K562 (cell line): ENCODE measurements at regions not wholly inside any gene's neighbourhood (a gene's known extent, or its start where the extent isn't known, plus 50 kb on each side); places are given as distances from the start of the nearest gene placed in this dataset.
A peak's percentile ranks its signal among the peaks of the same experiment; 100 is the strongest.

Experiments used
- ATAC-seq: fragments of 200-7000 bp; cut with Tn5 transposase; 3 replicates; pipeline ENCODE4 v1.9.1; 2020; ENCODE audit warnings: moderate library complexity
- BruUV-seq: library from RNA; stranded (reverse); fragments of 400-500 nt; replicated peaks from 2 replicates; lab custom pipeline; 2021; lab: Mats Ljungman, UMichigan
- CTCF ChIA-PET: fragments of 300-600 bp; formaldehyde crosslinking; extraction: SDS; loops from one replicate; lab custom pipeline; 2021; ENCODE audit warnings: low intra/inter-chr PET ratio; lab: Yijun Ruan, JAX
- POLR2A ChIA-PET: fragments of 300-600, 350-650 bp; sonication (Branson Sonifier 250); formaldehyde crosslinking; extraction: SDS; loops from one replicate; lab custom pipeline; 2021; ENCODE audit warnings: antibody characterized with exemption, inconsistent platforms; lab: Yijun Ruan, JAX
- DNase-seq, 4 experiments: peaks; one replicate each; pipeline versions ENCODE4 v3.0.0 to v3.0.0-alpha.2; 2011 to 2018; ENCODE audit warnings: low spot score in 3 of 4, mixed read lengths in 3 of 4; ENCODE audit errors: extremely low read depth in 1 of 4
- FAIRE-seq: peaks from 2 replicates; lab custom pipeline; 2011; peaks lifted over from hg19 to GRCh38; lab: Jason Lieb, UNC
- H2AFZ ChIP-seq: 2 replicates; pipeline ENCODE4 v1.6.0; 2011; ENCODE audit warnings: low read depth, low read length, control low read depth, inconsistent platforms
- H3K27ac ChIP-seq: fragments of 200-600 bp; 3 replicates; pipeline ENCODE4 v1.8.0; 2011; ENCODE audit warnings: low read depth, mild to moderate bottlenecking, control low read depth, inconsistent platforms, low read length, moderate library complexity, mixed read lengths; ENCODE audit errors: extremely low read depth
- H3K27me3 ChIP-seq, 2 experiments: fragments of 300-600 bp in 1 of 2; 2 replicates in 1 of 2; 3 replicates in 1 of 2; pipeline versions ENCODE4 v1.6.0 to v1.8.0; 2011; ENCODE audit warnings: inconsistent platforms in 2 of 2, low read length in 2 of 2, mild to moderate bottlenecking in 1 of 2, mixed read lengths in 1 of 2, moderate library complexity in 1 of 2; ENCODE audit not compliant: control insufficient read depth in 2 of 2, insufficient read depth in 2 of 2
- H3K36me3 ChIP-seq: fragments of 300-600 bp; 3 replicates; pipeline ENCODE4 v1.8.0; 2011; ENCODE audit warnings: mild to moderate bottlenecking, low read length, inconsistent platforms; ENCODE audit not compliant: control insufficient read depth, insufficient read depth
- H3K4me1 ChIP-seq, 2 experiments: fragments of 200-600 bp in 1 of 2; replicated peaks in 1 of 2; 2 replicates in 1 of 2; 3 replicates in 1 of 2; pipeline versions ENCODE4 v1.5.1 to v1.8.0; 2011; ENCODE audit warnings: inconsistent platforms in 2 of 2, low read length in 2 of 2, mild to moderate bottlenecking in 1 of 2, mixed read lengths in 1 of 2, moderate library complexity in 1 of 2; ENCODE audit not compliant: control insufficient read depth in 2 of 2, insufficient read depth in 2 of 2
- H3K4me2 ChIP-seq: 2 replicates; pipeline ENCODE4 v1.6.1; 2011; ENCODE audit warnings: low read length, control low read depth, inconsistent platforms, mixed read lengths; ENCODE audit not compliant: insufficient read depth
- H3K4me3 ChIP-seq: fragments of 200-600 bp; sonication (generic), shearing (Covaris generic); 2 replicates; pipeline ENCODE4 v1.5.1; 2016; ENCODE audit warnings: control low read depth, inconsistent platforms
- H3K79me2 ChIP-seq: fragments of 200-600 bp; 3 replicates; pipeline ENCODE4 v1.8.0; 2011; ENCODE audit warnings: low read length, inconsistent platforms; ENCODE audit not compliant: control insufficient read depth, insufficient read depth
- H3K9ac ChIP-seq, 2 experiments: 2 replicates each; pipeline versions ENCODE4 v1.6.0 to v1.6.1; 2011; ENCODE audit warnings: low read depth in 2 of 2, low read length in 2 of 2, control low read depth in 1 of 2, inconsistent platforms in 1 of 2, mild to moderate bottlenecking in 1 of 2, mixed read lengths in 1 of 2; ENCODE audit not compliant: insufficient read depth in 1 of 2
- H3K9me1 ChIP-seq: one replicate; pipeline ENCODE4 v1.6.0; 2011; ENCODE audit warnings: inconsistent platforms, mild to moderate bottlenecking, low read length, moderate library complexity; ENCODE audit not compliant: control insufficient read depth, insufficient read depth
- H3K9me3 ChIP-seq: replicated peaks from 2 replicates; pipeline ENCODE4 v1.5.1; 2011; ENCODE audit warnings: low read depth, low read length, inconsistent platforms; ENCODE audit not compliant: control insufficient read depth, insufficient read depth
- H4K20me1 ChIP-seq: replicated peaks from 2 replicates; pipeline ENCODE4 v1.6.1; 2011; ENCODE audit warnings: low read length, inconsistent platforms, mixed read lengths; ENCODE audit not compliant: control insufficient read depth, insufficient read depth
- NFE2L1 ChIP-seq: fragments of 450-650 bp; IDR thresholded peaks from 2 replicates; pipeline ENCODE4 v1.6.1; 2016; ENCODE audit warnings: missing genetic modification characterization, low read depth, mild to moderate bottlenecking, missing compliant biosample characterization, moderate library complexity, borderline replicate concordance
- PHB ChIP-seq: fragments of 250-450 bp; sonication (Bioruptor Pico); IDR thresholded peaks from 2 replicates; pipeline ENCODE4 v1.5.0; 2021
- PHF20 ChIP-seq: fragments of 450-650 bp; IDR thresholded peaks from 2 replicates; pipeline ENCODE4 v1.6.1; 2018; ENCODE audit not compliant: partially characterized antibody
- RFX1 ChIP-seq: fragments of 450-650 bp; IDR thresholded peaks from 2 replicates; pipeline ENCODE4 v1.6.1; 2016; ENCODE audit warnings: mild to moderate bottlenecking, moderate library complexity
- WHSC1 ChIP-seq: IDR thresholded peaks from one replicate; pipeline ENCODE4 v1.6.1; 2012; ENCODE audit warnings: low read length, control low read depth, inconsistent platforms
- WGBS: fragments of 100-300 bp; shearing (Covaris generic); methylation state at CpG from one replicate; pipeline ENCODE4 v1.1.6; 2016; ENCODE audit warnings: low coverage, mixed read lengths; ENCODE audit not compliant: insufficient coverage; ENCODE audit errors: missing lambda C conversion rate; 5-methylcytosine and 5-hydroxymethylcytosine counted together
- in situ Hi-C: fragments of 300-500 bp; cut with MboI; formaldehyde crosslinking; loops from 4 replicates; pipeline ENCODE4 v1.15.0; 2018; ENCODE audit warnings: inconsistent platforms, mixed read lengths
- intact Hi-C: fragments of 100-400 bp; cut with micrococcal nuclease; formaldehyde crosslinking; loops from 2 replicates; pipeline ENCODE4 v1.14.2; 2022
- TF ChIP-seq, protein P1 (sequence below): fragments of 450-650 bp; IDR thresholded peaks from 2 replicates; pipeline ENCODE4 v1.6.1; 2018; ENCODE audit not compliant: partially characterized antibody
- TF ChIP-seq, protein P2 (sequence below): conservative IDR thresholded peaks from 2 replicates; pipeline ENCODE4 v1.6.1; 2011; ENCODE audit warnings: low read depth, mild to moderate bottlenecking, low read length; ENCODE audit not compliant: control insufficient read depth

DNA sequence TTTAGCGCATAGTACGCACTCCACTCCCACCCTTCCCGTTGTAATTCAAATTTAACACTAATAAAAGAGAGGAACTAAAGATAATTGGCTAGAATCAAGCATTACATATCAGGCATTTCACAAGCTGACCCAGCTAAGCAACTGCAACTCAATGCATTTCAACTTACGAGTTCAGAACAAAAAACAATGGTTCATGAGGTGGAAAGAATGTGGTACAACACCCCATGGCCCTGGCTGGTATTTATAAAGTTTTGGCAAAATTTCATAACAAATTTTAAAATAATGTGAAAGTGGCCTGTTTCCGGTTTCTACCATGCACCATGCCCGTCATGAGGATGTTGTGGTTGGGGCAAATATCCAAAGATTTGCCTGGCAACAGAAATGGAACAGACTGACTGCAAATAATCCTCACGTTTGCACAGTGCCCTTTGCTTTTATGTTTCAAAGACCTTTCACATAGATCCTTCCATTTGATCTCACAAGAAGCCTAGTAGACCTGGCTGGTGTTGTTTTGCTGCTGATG lies 455.3 kb upstream of the NR2F2 start (continued):
- TF ChIP-seq, protein P1, sequence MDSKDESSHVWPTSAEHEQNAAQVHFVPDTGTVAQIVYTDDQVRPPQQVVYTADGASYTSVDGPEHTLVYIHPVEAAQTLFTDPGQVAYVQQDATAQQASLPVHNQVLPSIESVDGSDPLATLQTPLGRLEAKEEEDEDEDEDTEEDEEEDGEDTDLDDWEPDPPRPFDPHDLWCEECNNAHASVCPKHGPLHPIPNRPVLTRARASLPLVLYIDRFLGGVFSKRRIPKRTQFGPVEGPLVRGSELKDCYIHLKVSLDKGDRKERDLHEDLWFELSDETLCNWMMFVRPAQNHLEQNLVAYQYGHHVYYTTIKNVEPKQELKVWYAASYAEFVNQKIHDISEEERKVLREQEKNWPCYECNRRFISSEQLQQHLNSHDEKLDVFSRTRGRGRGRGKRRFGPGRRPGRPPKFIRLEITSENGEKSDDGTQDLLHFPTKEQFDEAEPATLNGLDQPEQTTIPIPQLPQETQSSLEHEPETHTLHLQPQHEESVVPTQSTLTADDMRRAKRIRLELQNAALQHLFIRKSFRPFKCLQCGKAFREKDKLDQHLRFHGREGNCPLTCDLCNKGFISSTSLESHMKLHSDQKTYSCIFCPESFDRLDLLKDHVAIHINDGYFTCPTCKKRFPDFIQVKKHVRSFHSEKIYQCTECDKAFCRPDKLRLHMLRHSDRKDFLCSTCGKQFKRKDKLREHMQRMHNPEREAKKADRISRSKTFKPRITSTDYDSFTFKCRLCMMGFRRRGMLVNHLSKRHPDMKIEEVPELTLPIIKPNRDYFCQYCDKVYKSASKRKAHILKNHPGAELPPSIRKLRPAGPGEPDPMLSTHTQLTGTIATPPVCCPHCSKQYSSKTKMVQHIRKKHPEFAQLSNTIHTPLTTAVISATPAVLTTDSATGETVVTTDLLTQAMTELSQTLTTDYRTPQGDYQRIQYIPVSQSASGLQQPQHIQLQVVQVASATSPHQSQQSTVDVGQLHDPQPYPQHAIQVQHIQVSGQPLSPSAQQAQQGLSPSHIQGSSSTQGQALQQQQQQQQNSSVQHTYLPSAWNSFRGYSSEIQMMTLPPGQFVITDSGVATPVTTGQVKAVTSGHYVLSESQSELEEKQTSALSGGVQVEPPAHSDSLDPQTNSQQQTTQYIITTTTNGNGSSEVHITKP: no peak
- no peak for TF ChIP-seq PHF20
- no peak for TF ChIP-seq NFE2L1 (tag)
- TF ChIP-seq, all 486 proteins: peak for 0

DNA sequence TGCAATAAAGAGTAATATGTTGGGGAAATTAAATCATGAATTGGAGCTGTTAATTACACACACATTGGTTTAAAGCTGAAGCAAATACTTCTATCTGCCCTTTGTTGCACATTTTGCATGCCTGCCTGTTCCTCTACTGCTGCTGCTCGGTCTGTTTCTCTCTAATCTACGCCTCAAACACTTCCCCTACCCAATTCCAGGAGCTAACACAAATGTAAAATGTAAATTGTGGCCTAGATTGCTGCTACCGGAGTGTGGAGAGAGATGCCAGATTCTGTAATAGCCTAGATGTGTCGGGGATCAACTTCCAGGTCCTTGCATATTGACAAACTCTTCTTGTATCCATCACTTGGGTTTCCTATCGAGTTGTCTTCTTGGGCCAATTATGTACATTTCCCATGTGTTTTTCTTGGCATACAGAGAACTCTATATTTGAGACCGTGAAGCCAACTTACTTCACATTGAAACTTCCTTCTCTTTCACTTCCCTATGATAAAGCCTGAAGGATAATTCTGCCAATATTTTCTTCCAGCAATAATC lies 450.4 kb upstream of the NR2F2 start:
- H3K27me3 ChIP-seq: no peaks in the 10 kb centered on the region

More for the DNA sequence above, 450.4 kb upstream of the NR2F2 start:
- no TSS peak for BruUV-seq
- Histone ChIP-seq H3K27ac (no peak overlapping the region), H3K9me1 (no peaks in the 10 kb centered on the region), H3K36me3 (no peaks in the 10 kb centered on the region), H3K4me1 (no peaks in the 10 kb centered on the region), H2AFZ (peak overlapping the region; percentile 71), H3K4me2 (no peak overlapping the region), H3K4me3 (no peak overlapping the region), H4K20me1 (no peaks in the 10 kb centered on the region), H3K79me2 (no peaks in the 10 kb centered on the region), H3K9ac (no peak overlapping the region), H3K9me3 (no peaks in the 10 kb centered on the region)
- TF ChIP-seq, protein P2, sequence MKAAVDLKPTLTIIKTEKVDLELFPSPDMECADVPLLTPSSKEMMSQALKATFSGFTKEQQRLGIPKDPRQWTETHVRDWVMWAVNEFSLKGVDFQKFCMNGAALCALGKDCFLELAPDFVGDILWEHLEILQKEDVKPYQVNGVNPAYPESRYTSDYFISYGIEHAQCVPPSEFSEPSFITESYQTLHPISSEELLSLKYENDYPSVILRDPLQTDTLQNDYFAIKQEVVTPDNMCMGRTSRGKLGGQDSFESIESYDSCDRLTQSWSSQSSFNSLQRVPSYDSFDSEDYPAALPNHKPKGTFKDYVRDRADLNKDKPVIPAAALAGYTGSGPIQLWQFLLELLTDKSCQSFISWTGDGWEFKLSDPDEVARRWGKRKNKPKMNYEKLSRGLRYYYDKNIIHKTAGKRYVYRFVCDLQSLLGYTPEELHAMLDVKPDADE: no peak
- TF ChIP-seq PHB: no peak
- TF ChIP-seq RFX1: no peak
- no peak for TF ChIP-seq WHSC1
- in situ Hi-C loops: loop anchor here (25.0 kb wide), 1 partner anchor 1357 kb away; no protein-coding TSS in a partner anchor
- DNase-seq: no peak
- ChIA-PET CTCF (no interaction called here), POLR2A (interaction anchor here (1.0 kb wide), 1 partner anchor 38 kb away, joined by 3 read pairs; no protein-coding TSS in a partner anchor)
- WGBS: 35% methylated on average over 6 of the region's 6 CpGs
- intact Hi-C loops: no loop called here
- FAIRE-seq: no peak
- no peak for ATAC-seq
